Colonic mucosa (tissue), 4 donors: ENCODE measurements at regions not wholly inside any gene's neighbourhood (a gene's known extent, or its start where the extent isn't known, plus 50 kb on each side); places are given as distances from the start of the nearest gene placed in this dataset.
A peak's percentile ranks its signal among the peaks of the same experiment; 100 is the strongest.

Experiments used
- DNase-seq: peaks from one replicate; pipeline ENCODE4 v3.0.0-alpha.2; 2020
- H3K27ac ChIP-seq: fragments of 200-600 bp; one replicate; pipeline ENCODE4 v1.8.0; 2021
- H3K27me3 ChIP-seq: fragments of 200-600 bp; one replicate; pipeline ENCODE4 v1.8.0; 2021
- H3K36me3 ChIP-seq: fragments of 200-600 bp; one replicate; pipeline ENCODE4 v1.8.0; 2021
- H3K4me1 ChIP-seq: fragments of 200-600 bp; one replicate; pipeline ENCODE4 v1.8.0; 2021; ENCODE audit warnings: mild to moderate bottlenecking
- H3K4me3 ChIP-seq: fragments of 200-600 bp; one replicate; pipeline ENCODE4 v1.8.0; 2021
- H3K9ac ChIP-seq, 2 donors: one replicate each; pipeline ENCODE4 v1.7.0; 2013; ENCODE audit warnings: control low read depth in 2 of 2, low read depth in 2 of 2, low read length in 2 of 2
- H3K9me3 ChIP-seq: fragments of 200-600 bp; one replicate; pipeline ENCODE4 v1.8.0; 2021
- intact Hi-C: fragments of 100-400 bp; cut with DNase I; formaldehyde crosslinking; loops from one replicate; pipeline ENCODE4 v1.14.1; 2022
- TF ChIP-seq, protein P1 (sequence below): fragments of 200-600 bp; IDR thresholded peaks from one replicate; pipeline ENCODE4 v1.8.0; 2022; ENCODE audit warnings: antibody characterized with exemption, mild to moderate bottlenecking
- donor health status: healthy.
- donor health status: DM: no; HTN: no; CAD: no.
- donor health status: DM: no; HTN: no; CAD: no.

DNA sequence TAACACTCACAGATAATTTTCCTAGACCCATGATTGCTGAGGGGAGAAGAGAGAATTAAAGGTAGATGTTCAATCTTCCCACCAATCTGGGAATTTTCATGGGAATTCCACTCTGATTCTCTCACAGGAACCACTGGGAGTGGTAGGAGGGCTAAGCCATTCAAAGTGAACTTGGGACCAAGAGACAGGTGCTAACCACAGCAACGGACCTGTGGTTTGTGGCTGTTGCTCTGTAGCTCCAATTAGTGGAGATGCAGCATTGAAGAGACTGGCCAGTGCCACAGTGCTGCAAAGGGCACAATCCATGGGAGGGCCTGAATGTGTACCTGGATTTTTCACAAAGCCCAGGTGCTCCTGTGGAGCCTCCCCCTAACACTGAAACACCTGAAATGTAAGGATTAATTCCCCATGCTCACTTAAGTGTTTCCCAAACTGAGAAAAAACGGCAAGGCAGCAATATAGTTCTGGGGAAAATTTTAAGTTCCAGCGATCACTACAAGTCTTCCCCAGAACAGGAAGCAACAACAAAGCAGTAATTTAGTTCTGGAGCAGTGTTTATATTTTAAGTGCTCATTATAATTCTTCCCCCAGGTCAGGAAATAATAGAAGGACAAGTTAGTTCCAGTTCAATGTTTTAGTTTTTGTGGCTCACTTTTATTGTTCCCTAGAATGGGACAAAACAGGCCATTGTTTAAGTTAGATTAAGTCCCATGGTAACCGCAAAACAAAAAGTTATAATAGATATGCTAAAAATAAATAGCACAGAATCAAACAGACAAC is 1045.8 kb downstream of the CNTNAP5 start:
- TF ChIP-seq, protein P1, sequence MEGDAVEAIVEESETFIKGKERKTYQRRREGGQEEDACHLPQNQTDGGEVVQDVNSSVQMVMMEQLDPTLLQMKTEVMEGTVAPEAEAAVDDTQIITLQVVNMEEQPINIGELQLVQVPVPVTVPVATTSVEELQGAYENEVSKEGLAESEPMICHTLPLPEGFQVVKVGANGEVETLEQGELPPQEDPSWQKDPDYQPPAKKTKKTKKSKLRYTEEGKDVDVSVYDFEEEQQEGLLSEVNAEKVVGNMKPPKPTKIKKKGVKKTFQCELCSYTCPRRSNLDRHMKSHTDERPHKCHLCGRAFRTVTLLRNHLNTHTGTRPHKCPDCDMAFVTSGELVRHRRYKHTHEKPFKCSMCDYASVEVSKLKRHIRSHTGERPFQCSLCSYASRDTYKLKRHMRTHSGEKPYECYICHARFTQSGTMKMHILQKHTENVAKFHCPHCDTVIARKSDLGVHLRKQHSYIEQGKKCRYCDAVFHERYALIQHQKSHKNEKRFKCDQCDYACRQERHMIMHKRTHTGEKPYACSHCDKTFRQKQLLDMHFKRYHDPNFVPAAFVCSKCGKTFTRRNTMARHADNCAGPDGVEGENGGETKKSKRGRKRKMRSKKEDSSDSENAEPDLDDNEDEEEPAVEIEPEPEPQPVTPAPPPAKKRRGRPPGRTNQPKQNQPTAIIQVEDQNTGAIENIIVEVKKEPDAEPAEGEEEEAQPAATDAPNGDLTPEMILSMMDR: no peak
- Histone ChIP-seq H3K36me3 (no peaks in the 10 kb centered on the region), H3K27me3 (no peaks in the 10 kb centered on the region), H3K27ac (no peak overlapping the region), H3K9me3 (no peaks in the 10 kb centered on the region), H3K9ac (no peak overlapping the region), H3K4me1 (no peaks in the 10 kb centered on the region), H3K4me3 (no peak overlapping the region)
- intact Hi-C loops: no loop called here
- DNase-seq: no peak

DNA sequence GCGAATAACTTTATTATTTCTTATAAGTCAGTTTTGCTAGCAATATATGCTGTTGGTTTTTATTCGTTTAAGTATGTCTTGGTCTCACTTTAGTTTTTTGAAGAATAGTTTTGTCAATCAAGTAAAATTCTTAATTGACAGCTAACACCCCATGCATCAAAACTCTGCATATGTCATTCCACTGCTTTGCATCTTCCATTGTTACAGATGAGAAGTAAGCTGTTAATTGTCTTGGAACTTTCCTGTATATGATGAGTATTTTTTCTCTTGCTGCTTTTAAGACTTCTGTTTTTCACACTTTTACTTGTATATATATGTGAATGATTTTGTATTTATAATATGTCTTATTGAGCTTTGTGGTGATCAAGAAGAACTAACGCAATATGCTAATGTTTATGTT is 1048.4 kb downstream of the CNTNAP5 start:
- intact Hi-C loops: no loop called here
- no peak for DNase-seq

DNA sequence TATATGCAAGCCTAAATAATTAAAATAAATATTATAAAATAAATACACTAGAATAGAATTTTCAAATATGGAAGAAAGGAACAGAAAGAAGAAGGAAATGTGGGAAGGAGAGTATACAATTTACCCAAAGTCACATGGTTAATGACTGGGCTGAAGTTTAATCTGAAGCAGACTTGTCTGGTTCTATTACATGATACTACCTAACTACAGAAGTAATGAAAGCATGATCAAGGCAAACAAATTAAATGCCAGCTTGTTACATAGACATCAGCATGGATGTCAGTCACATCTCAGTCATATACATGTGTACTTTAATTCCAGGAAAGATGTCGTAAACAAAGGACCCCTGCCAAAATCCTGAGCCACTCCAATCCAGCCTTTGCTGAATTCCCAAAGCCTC is 1060.8 kb downstream of the CNTNAP5 start:
- H3K9me3 ChIP-seq: no peaks in the 10 kb centered on the region
- intact Hi-C loops: no loop called here
- DNase-seq: no peak
- H3K36me3 ChIP-seq: no peaks in the 10 kb centered on the region
- H3K4me3 ChIP-seq: no peak overlapping the region
- no peaks in the 10 kb centered on the region for H3K27me3 ChIP-seq
- H3K4me1 ChIP-seq: no peaks in the 10 kb centered on the region
- H3K27ac ChIP-seq: peak overlapping the region; percentile 4
- TF ChIP-seq, protein P1: no peak
- H3K9ac ChIP-seq: no peak overlapping the region

More for the DNA sequence above, 1048.4 kb downstream of the CNTNAP5 start:
- Histone ChIP-seq H3K9me3 (no peaks in the 10 kb centered on the region), H3K9ac (no peak overlapping the region), H3K27me3 (no peaks in the 10 kb centered on the region), H3K4me3 (no peak overlapping the region), H3K27ac (no peak overlapping the region), H3K4me1 (no peaks in the 10 kb centered on the region), H3K36me3 (no peaks in the 10 kb centered on the region)
- TF ChIP-seq, protein P1: no peak

DNA sequence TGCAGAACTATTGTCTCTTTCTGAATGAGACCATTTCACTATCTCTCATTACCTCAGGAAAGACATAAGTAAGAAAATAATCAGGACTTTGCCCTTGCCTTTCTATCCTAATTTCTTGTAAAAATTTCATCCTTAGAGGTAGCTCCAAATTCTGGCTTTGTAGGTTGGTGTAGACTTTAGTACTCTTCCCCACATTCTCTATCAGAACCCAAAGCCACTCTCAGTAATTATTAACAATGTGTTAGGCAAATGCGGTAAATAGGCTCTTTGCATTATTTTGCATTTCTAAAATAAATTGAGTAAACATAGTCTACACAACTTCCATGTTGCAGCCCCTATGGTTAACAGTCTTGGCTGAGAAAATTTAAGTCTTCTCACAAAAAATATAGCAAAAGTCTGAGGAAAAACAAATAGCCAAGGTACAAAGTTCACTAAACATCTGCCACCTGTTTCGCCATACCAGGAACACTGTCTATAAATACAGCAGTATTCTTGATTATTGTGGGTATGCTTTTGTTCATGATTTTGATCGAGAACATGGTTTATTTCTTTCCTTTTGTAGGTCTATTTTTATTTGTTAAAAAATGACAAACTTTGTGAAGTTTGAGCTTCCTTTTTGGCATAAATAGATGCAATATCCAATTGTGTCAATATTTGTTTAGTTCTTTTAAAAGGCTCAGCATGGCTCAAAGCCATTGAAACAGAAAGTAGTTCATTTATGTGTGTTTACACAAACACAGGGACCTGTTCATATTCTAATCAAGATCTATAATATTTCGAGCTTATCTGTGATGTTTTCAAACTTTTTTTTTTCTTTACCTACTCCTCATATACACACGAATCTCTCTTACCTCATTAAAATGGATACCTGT is 1061.5 kb downstream of the CNTNAP5 start:
- H3K36me3 ChIP-seq: no peaks in the 10 kb centered on the region
- H3K9me3 ChIP-seq: no peaks in the 10 kb centered on the region
- peak overlapping the region; percentile 4 for H3K27ac ChIP-seq
- H3K27me3 ChIP-seq: no peaks in the 10 kb centered on the region
- no peak overlapping the region for H3K4me3 ChIP-seq
- intact Hi-C loops: no loop called here
- H3K9ac ChIP-seq: no peak overlapping the region
- no peaks in the 10 kb centered on the region for H3K4me1 ChIP-seq
- DNase-seq: peak; percentile 19
- TF ChIP-seq, protein P1: no peak

- no peak for DNase-seq
- Histone ChIP-seq H3K9ac (no peak overlapping the region), H3K4me1 (no peaks in the 10 kb centered on the region), H3K4me3 (no peak overlapping the region), H3K27ac (no peak overlapping the region), H3K36me3 (no peaks in the 10 kb centered on the region), H3K9me3 (no peaks in the 10 kb centered on the region), H3K27me3 (no peaks in the 10 kb centered on the region)
- intact Hi-C loops: no loop called here
- TF ChIP-seq, protein P1: no peak
Observed at GRCh38 chr2:125092276-125093009, 1067.4 kb downstream of the CNTNAP5 start.
